HCT116 (cell line): ENCODE measurements at regions not wholly inside any gene's neighbourhood (a gene's known extent, or its start where the extent isn't known, plus 50 kb on each side); places are given as distances from the start of the nearest gene placed in this dataset.

Experiments
- ATAC-seq: fragments of 200-7000 bp; cut with Tn5 transposase; 2 replicates; pipeline ENCODE4 v1.9.1; 2020; ENCODE audit warnings: mild to moderate bottlenecking, moderate library complexity
- BruUV-seq: library from RNA; stranded (reverse); fragments of 400-500 nt; replicated peaks from 2 replicates; lab custom pipeline; 2021; lab: Mats Ljungman, UMichigan
- CTCF ChIA-PET: fragments of 300-600 bp; sonication (Branson Sonifier 250); formaldehyde crosslinking; loops from one replicate; lab custom pipeline; 2021; ENCODE audit warnings: antibody characterized with exemption; lab: Charles Lee
- POLR2A ChIA-PET: fragments of 300-600, 350-600 bp; sonication (Branson Sonifier 250); formaldehyde crosslinking; loops from one replicate; lab custom pipeline; 2021; ENCODE audit warnings: antibody characterized with exemption; lab: Charles Lee
- RAD21 ChIA-PET, 2 experiments: fragments of 300-600 bp; sonication (Branson Sonifier 250); formaldehyde crosslinking; loops; one replicate each; lab custom pipeline; 2023; ENCODE audit warnings: low total read pairs in 2 of 2; ENCODE audit not compliant: uncharacterized antibody in 2 of 2, unreplicated experiment in 2 of 2, low non-redundant PET in 1 of 2; lab: Charles Lee
- DNase-seq: peaks from one replicate; pipeline ENCODE4 v3.0.0-alpha.2; 2010; ENCODE audit warnings: low read depth, low spot score
- H2AFZ ChIP-seq: fragments of 200-600 bp; shearing (Covaris generic), sonication (generic); 2 replicates; pipeline ENCODE4 v1.6.1; 2017; ENCODE audit warnings: low read depth, mixed run types, mixed read lengths, antibody characterized with exemption, low read length; ENCODE audit not compliant: poor library complexity, severe bottlenecking
- H3K27ac ChIP-seq: 2 replicates; pipeline ENCODE4 v1.5.1; 2012; ENCODE audit warnings: low read depth, low read length
- H3K27me3 ChIP-seq: fragments of 200-600 bp; sonication (generic); 2 replicates; pipeline ENCODE4 v1.6.1; 2016; ENCODE audit warnings: mixed run types, low read length, mixed read lengths; ENCODE audit not compliant: insufficient read depth
- H3K36me3 ChIP-seq, 2 experiments: fragments of 200-500 bp in 1 of 2; fragments of 200-600 bp in 1 of 2; sonication (Bioruptor generic) in 1 of 2; sonication (generic) in 1 of 2; 2 replicates each; pipeline versions ENCODE4 v1.5.1 to v1.6.1; 2014 to 2016; ENCODE audit warnings: low read length in 2 of 2, inconsistent platforms in 1 of 2, mixed read lengths in 1 of 2, mixed run types in 1 of 2; ENCODE audit not compliant: insufficient read depth in 2 of 2, control insufficient read depth in 1 of 2
- H3K4me1 ChIP-seq, 2 experiments: fragments of 200-600 bp in 1 of 2; sonication (generic) in 1 of 2; 2 replicates each; pipeline versions ENCODE4 v1.5.1 to v1.6.1; 2012 to 2017; ENCODE audit warnings: low read length in 2 of 2, inconsistent platforms in 1 of 2, mild to moderate bottlenecking in 1 of 2, mixed read lengths in 1 of 2, mixed run types in 1 of 2, moderate library complexity in 1 of 2; ENCODE audit not compliant: insufficient read depth in 2 of 2, control insufficient read depth in 1 of 2
- H3K4me2 ChIP-seq: fragments of 200-600 bp; sonication (generic); 2 replicates; pipeline ENCODE4 v1.6.1; 2017; ENCODE audit warnings: mixed run types, low read length, mixed read lengths
- H3K4me3 ChIP-seq, 2 experiments: fragments of 200-600 bp in 1 of 2; sonication (generic) in 1 of 2; replicated peaks in 1 of 2; 2 replicates each; pipeline ENCODE4 v1.5.1; 2011 to 2016; ENCODE audit warnings: low read length in 2 of 2, control low read depth in 1 of 2, low read depth in 1 of 2, mild to moderate bottlenecking in 1 of 2, mixed read lengths in 1 of 2, mixed run types in 1 of 2
- H3K79me2 ChIP-seq: fragments of 200-600 bp; sonication (generic); 2 replicates; pipeline ENCODE4 v1.6.1; 2017; ENCODE audit warnings: mild to moderate bottlenecking, mixed run types, low read length, moderate library complexity, mixed read lengths; ENCODE audit not compliant: insufficient read depth
- H3K9ac ChIP-seq: fragments of 200-600 bp; sonication (generic); 2 replicates; pipeline ENCODE4 v1.6.1; 2016; ENCODE audit warnings: low read length, mixed read lengths
- H3K9me2 ChIP-seq: fragments of 200-600 bp; sonication (generic), shearing (Covaris generic); 2 replicates; pipeline ENCODE4 v1.6.1; 2017; ENCODE audit warnings: mixed run types, mild to moderate bottlenecking, moderate library complexity; ENCODE audit not compliant: insufficient read depth
- H3K9me3 ChIP-seq, 2 experiments: fragments of 200-500 bp in 1 of 2; fragments of 200-600 bp in 1 of 2; sonication (Bioruptor generic) in 1 of 2; sonication (generic) in 1 of 2; 2 replicates each; pipeline ENCODE4 v1.6.1; 2014 to 2017; ENCODE audit warnings: low read length in 2 of 2, mixed read lengths in 2 of 2, inconsistent platforms in 1 of 2, low read depth in 1 of 2, mild to moderate bottlenecking in 1 of 2, mixed run types in 1 of 2, moderate library complexity in 1 of 2; ENCODE audit not compliant: control insufficient read depth in 1 of 2, insufficient read depth in 1 of 2
- H4K20me1 ChIP-seq: fragments of 200-600 bp; sonication (generic), shearing (Covaris generic); 2 replicates; pipeline ENCODE4 v1.6.1; 2017; ENCODE audit warnings: mixed run types, mild to moderate bottlenecking, moderate library complexity; ENCODE audit not compliant: insufficient read depth
- CBX3 ChIP-seq: IDR thresholded peaks from 2 replicates; pipeline ENCODE4 v1.6.1; 2012; ENCODE audit warnings: low read depth
- CEBPB ChIP-seq: IDR thresholded peaks from 2 replicates; pipeline ENCODE4 v1.6.1; 2012; ENCODE audit warnings: low read depth
- CTCF ChIP-seq, 3 experiments: fragments of 200-600 bp in 1 of 3; sonication (generic) in 1 of 3; IDR thresholded peaks in 2 of 3; conservative IDR thresholded peaks in 1 of 3; 2 replicates each; pipeline ENCODE4 v1.5.1; 2012 to 2017; ENCODE audit warnings: low read depth in 2 of 3, low read length in 2 of 3, antibody characterized with exemption in 1 of 3, borderline replicate concordance in 1 of 3, control low read depth in 1 of 3, mild to moderate bottlenecking in 1 of 3, mixed read lengths in 1 of 3, mixed run types in 1 of 3, moderate library complexity in 1 of 3; ENCODE audit not compliant: insufficient read depth in 1 of 3
- EGR1 ChIP-seq: IDR thresholded peaks from 2 replicates; pipeline ENCODE4 v1.6.1; 2012; ENCODE audit warnings: low read depth
- POLR2AphosphoS5 ChIP-seq: IDR thresholded peaks from 2 replicates; pipeline ENCODE4 v1.6.1; 2011; ENCODE audit warnings: mild to moderate bottlenecking, low read depth, low read length, moderate library complexity
- TCF7L2 ChIP-seq: IDR thresholded peaks from 2 replicates; pipeline ENCODE4 v1.7.0; 2011; ENCODE audit warnings: borderline replicate concordance, inconsistent platforms; ENCODE audit not compliant: insufficient read depth, insufficient read length; ENCODE audit errors: extremely low read depth
- ZFX ChIP-seq: fragments of 450-650 bp; IDR thresholded peaks from 2 replicates; pipeline ENCODE4 v1.6.1; 2017
- ZNF274 ChIP-seq: fragments of 200-500 bp; sonication (Bioruptor generic); IDR thresholded peaks from 2 replicates; pipeline ENCODE4 v1.6.1; 2014; ENCODE audit warnings: mild to moderate bottlenecking, low read depth, low read length, inconsistent platforms
- intact Hi-C: fragments of 100-400 bp; cut with micrococcal nuclease; formaldehyde crosslinking; loops from 2 replicates; pipeline ENCODE4 v1.10.0; 2022

GRCh38 chr1:239244084-239244483, 142.3 kb upstream of the CHRM3 start (continued):
- TF ChIP-seq CTCF (IDR thresholded peaks at IDR 0.05 in 2 of 3, conservative IDR thresholded peaks at IDR 0.05 in 1 of 3; ENCODE audit: borderline replicate concordance in 1 of 3, insufficient read depth in 1 of 3, low read depth in 2 of 3, low read length in 2 of 3): no peak
- TF ChIP-seq ZFX: no peak
- no peak for TF ChIP-seq POLR2AphosphoS5
- TF ChIP-seq EGR1: no peak
- no peak for TF ChIP-seq ZNF274
- TF ChIP-seq, all 23 proteins: peak for 0

DNA sequence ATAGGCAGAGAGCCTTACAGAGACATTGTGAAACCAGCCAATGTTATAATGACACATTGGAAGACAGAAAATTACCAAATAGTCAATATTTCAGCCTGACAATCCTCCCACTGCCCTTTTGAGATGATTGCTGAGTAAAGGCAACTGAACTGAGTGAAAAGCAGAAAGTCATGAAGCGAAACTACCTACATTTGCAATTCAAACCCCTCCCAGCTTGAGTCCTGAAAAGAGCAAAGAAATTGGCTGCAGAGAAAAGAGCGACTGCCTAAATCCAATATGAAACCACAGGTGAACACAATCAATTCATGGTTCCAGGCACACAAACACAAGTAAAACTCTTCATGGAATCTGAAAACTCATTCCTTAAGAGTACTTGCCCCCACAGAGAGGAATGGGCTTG, 143.4 kb upstream of the CHRM3 start:
- Histone ChIP-seq H3K79me2 (no peaks in the 10 kb centered on the region), H3K4me2 (no peak overlapping the region), H3K27ac (no peak overlapping the region), H3K9me3 (peaks cover 18 to 20% of the 10 kb centered on the region in 2 experiments; a peak in 2 of 4 replicates), H3K9me2 (no peaks in the 10 kb centered on the region), H4K20me1 (no peaks in the 10 kb centered on the region), H3K9ac (no peak overlapping the region), H2AFZ (no peak overlapping the region), H3K27me3 (no peaks in the 10 kb centered on the region), H3K4me1 (no peaks in the 10 kb centered on the region), H3K36me3 (no peaks in the 10 kb centered on the region), H3K4me3 (no peak overlapping the region)
- no peak for DNase-seq
- POLR2A ChIA-PET: no interaction called here
- no peak for ATAC-seq
- intact Hi-C loops: no loop called here
- TF ChIP-seq CEBPB (no peak), CBX3 (no peak), TCF7L2 (no peak)
- CTCF ChIA-PET: no interaction called here
- no TSS peak for BruUV-seq
- RAD21 ChIA-PET: no interaction called here
